CD4-positive, alpha-beta T cell (primary cell): ENCODE measurements at regions not wholly inside any gene's neighbourhood (a gene's known extent, or its start where the extent isn't known, plus 50 kb on each side); places are given as distances from the start of the nearest gene placed in this dataset.

Experiments used
- ATAC-seq: fragments of 200-7000 bp; cut with Tn5 transposase; one replicate; pipeline ENCODE4 v1.10.0; 2022; ENCODE audit warnings: mild to moderate bottlenecking; ENCODE audit not compliant: poor library complexity
- CTCF ChIA-PET: fragments of 350-600 bp; sonication (Branson Sonifier 250); formaldehyde crosslinking; loops from one replicate; lab custom pipeline; 2021; ENCODE audit warnings: antibody characterized with exemption, inconsistent platforms; lab: Charles Lee
- POLR2A ChIA-PET: fragments of 350-600 bp; sonication (Branson Sonifier 250); formaldehyde crosslinking; loops from one replicate; lab custom pipeline; 2021; ENCODE audit warnings: antibody characterized with exemption, inconsistent platforms; lab: Charles Lee
- DNase-seq, 14 experiments: peaks; one replicate each; pipeline ENCODE4 v3.0.0-alpha.2; 2013 to 2020; ENCODE audit warnings: mixed read lengths in 2 of 14
- H3K27ac ChIP-seq, 2 donors: one replicate each; pipeline versions ENCODE4 v1.5.1 to v1.7.0; 2013; ENCODE audit warnings: low read length in 2 of 2, low read depth in 1 of 2, mild to moderate bottlenecking in 1 of 2
- H3K27me3 ChIP-seq, 2 experiments: 1 replicate in 1 of 2; 2 replicates in 1 of 2; pipeline versions ENCODE4 v1.6.1 to v1.7.0; 2013; ENCODE audit warnings: low read length in 2 of 2, control low read depth in 1 of 2, mild to moderate bottlenecking in 1 of 2, moderate library complexity in 1 of 2; ENCODE audit not compliant: insufficient read depth in 2 of 2, control insufficient read depth in 1 of 2
- H3K36me3 ChIP-seq: one replicate; pipeline ENCODE4 v1.6.1; 2013; ENCODE audit warnings: low read length, control low read depth; ENCODE audit not compliant: insufficient read depth
- H3K4me1 ChIP-seq: one replicate; pipeline ENCODE4 v1.6.1; 2013; ENCODE audit warnings: low read length, control low read depth; ENCODE audit not compliant: insufficient read depth
- H3K4me3 ChIP-seq: one replicate; pipeline ENCODE4 v1.5.1; 2013; ENCODE audit warnings: mild to moderate bottlenecking, low read length, moderate library complexity
- H3K9me3 ChIP-seq, 2 experiments: 1 replicate in 1 of 2; 2 replicates in 1 of 2; pipeline versions ENCODE4 v1.6.1 to v1.7.0; 2013; ENCODE audit warnings: low read length in 2 of 2, mild to moderate bottlenecking in 2 of 2, control low read depth in 1 of 2, moderate library complexity in 1 of 2; ENCODE audit not compliant: control insufficient read depth in 1 of 2, insufficient read depth in 1 of 2
- H3K27ac Mint-ChIP-seq: one replicate; pipeline ENCODE4 v1.8.0; 2020; ENCODE audit warnings: mixed read lengths
- H3K27me3 Mint-ChIP-seq: one replicate; pipeline ENCODE4 v1.8.0; 2021; ENCODE audit warnings: mixed read lengths
- H3K36me3 Mint-ChIP-seq: one replicate; pipeline ENCODE4 v1.8.0; 2021; ENCODE audit warnings: low read depth, mixed read lengths
- H3K4me1 Mint-ChIP-seq: one replicate; pipeline ENCODE4 v1.8.0; 2021; ENCODE audit warnings: low read depth, mixed read lengths
- H3K4me3 Mint-ChIP-seq: one replicate; pipeline ENCODE4 v1.8.0; 2020; ENCODE audit warnings: mild to moderate bottlenecking, mixed read lengths
- H3K9me3 Mint-ChIP-seq: one replicate; pipeline ENCODE4 v1.8.0; 2020; ENCODE audit warnings: mixed read lengths
- CTCF ChIP-seq: fragments of 200-600 bp; IDR thresholded peaks from one replicate; pipeline ENCODE4 v1.8.0; 2022; ENCODE audit warnings: antibody characterized with exemption, mild to moderate bottlenecking
- intact Hi-C, 2 experiments: fragments of 100-400 bp; cut with DNase I in 1 of 2; cut with micrococcal nuclease in 1 of 2; formaldehyde crosslinking; loops; one replicate each; pipeline versions ENCODE4 v1.15.1 to v1.9.0; 2023 to 2025; cut with DNase I, micrococcal nuclease

DNA sequence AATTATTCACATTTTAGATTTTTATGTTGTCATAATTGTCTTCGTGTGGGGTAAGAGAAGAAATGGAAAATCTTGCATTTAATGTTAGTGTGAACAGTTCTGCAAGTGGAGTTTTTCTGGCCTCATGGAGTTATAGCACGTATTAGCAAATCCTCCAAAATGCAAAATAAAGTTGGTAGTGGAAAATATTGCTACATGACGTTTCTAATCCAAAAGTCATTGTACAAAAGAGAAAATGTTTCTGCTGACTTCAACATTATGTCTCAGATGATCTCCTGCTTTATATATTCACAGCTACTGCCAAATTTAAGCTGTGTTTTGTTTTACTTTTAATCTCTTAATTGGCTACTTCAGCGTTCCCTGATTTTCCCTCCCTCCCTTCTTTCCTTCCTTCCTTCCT, 1804.0 kb upstream of the RAG2 start:
- ChIA-PET CTCF (no interaction called here), POLR2A (no interaction called here)
- Mint-ChIP-seq H3K4me3 (no peak overlapping the region), H3K27ac (no peak overlapping the region), H3K4me1 (no peaks in the 10 kb centered on the region), H3K9me3 (peaks cover 3% of the 10 kb centered on the region), H3K27me3 (no peaks in the 10 kb centered on the region), H3K36me3 (no peaks in the 10 kb centered on the region)
- no peak for TF ChIP-seq CTCF
- Histone ChIP-seq H3K27ac (no peak overlapping the region), H3K27me3 (no peaks in the 10 kb centered on the region), H3K4me3 (no peak overlapping the region), H3K36me3 (no peaks in the 10 kb centered on the region), H3K9me3 (peaks cover 0 to 3% of the 10 kb centered on the region in 2 experiments), H3K4me1 (no peaks in the 10 kb centered on the region)
- DNase-seq = no peak
- intact Hi-C loops = no loop called here
- no peak for ATAC-seq

GRCh38 chr11:38392176-38392575, 1794.1 kb upstream of the RAG2 start:
- Mint-ChIP-seq H3K4me1 (no peaks in the 10 kb centered on the region), H3K27me3 (no peaks in the 10 kb centered on the region), H3K9me3 (peaks cover 13% of the 10 kb centered on the region), H3K27ac (no peak overlapping the region), H3K36me3 (no peaks in the 10 kb centered on the region), H3K4me3 (no peak overlapping the region)
- DNase-seq (no peak), ATAC-seq (no peak)
- intact Hi-C loops = no loop called here
- Histone ChIP-seq H3K9me3 (peaks cover 0 to 5% of the 10 kb centered on the region in 2 experiments), H3K27ac (no peak overlapping the region), H3K36me3 (no peaks in the 10 kb centered on the region), H3K4me1 (no peaks in the 10 kb centered on the region), H3K4me3 (no peak overlapping the region), H3K27me3 (no peaks in the 10 kb centered on the region)
- ChIA-PET CTCF (no interaction called here), POLR2A (no interaction called here)
- TF ChIP-seq CTCF = no peak

DNA sequence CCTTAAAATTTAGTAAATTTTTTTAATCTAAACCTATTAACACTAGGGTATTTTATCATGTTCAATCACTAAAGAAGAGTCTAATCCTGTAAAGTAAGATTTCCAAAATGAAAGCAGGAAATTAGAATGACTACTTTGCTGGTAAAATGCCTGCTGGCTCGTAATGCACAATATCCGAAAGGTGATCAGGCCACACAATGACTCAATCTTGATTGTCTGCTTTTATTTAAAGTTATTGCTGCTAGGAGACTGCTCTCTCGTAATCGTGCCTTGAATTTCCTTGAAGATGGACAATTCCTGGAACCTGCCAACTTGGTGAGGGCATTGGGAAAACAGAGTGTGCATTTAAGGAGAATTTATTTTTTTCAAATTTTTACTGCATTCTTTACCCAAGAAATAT, 1786.5 kb upstream of the RAG2 start:
- Mint-ChIP-seq H3K4me3 (no peak overlapping the region), H3K27me3 (no peaks in the 10 kb centered on the region), H3K27ac (no peak overlapping the region), H3K9me3 (peaks cover 3% of the 10 kb centered on the region), H3K36me3 (no peaks in the 10 kb centered on the region), H3K4me1 (no peaks in the 10 kb centered on the region)
- no peak for TF ChIP-seq CTCF
- no peak for DNase-seq
- Histone ChIP-seq H3K27me3 (no peaks in the 10 kb centered on the region), H3K27ac (no peak overlapping the region), H3K36me3 (no peaks in the 10 kb centered on the region), H3K4me3 (no peak overlapping the region), H3K4me1 (no peaks in the 10 kb centered on the region), H3K9me3 (no peaks in the 10 kb centered on the region)
- ChIA-PET CTCF (no interaction called here), POLR2A (no interaction called here)
- no peak for ATAC-seq
- intact Hi-C loops = no loop called here
